Natural killer cell treated with Interleukin-12 subunit alpha and Interleukin-12 subunit beta and Interleukin-15 and Interleukin-18, amount 100 ng/mL, for 72 hours (primary cell): ENCODE measurements at regions not wholly inside any gene's neighbourhood (a gene's known extent, or its start where the extent isn't known, plus 50 kb on each side); places are given as distances from the start of the nearest gene placed in this dataset.
A peak's percentile ranks its signal among the peaks of the same experiment; 100 is the strongest.

ENCODE experiments used
- ATAC-seq, 2 donors: fragments of 150-1000 bp; cut with Tn5 transposase in 1 of 2; sonication (Bioruptor Pico), chemical (Tn5 transposase) in 1 of 2; 2 replicates each; pipeline ENCODE4 v1.10.0; 2021
- DNase-seq: peaks from one replicate; pipeline ENCODE4 v3.0.0; 2022; ENCODE audit warnings: low spot score
- H3K27ac Mint-ChIP-seq, 2 donors: 1 replicate in 1 of 2; 2 replicates in 1 of 2; pipeline ENCODE4 v1.8.0; 2022; ENCODE audit warnings: mixed read lengths in 2 of 2, mild to moderate bottlenecking in 1 of 2, moderate library complexity in 1 of 2
- H3K27me3 Mint-ChIP-seq, 2 donors: 1 replicate in 1 of 2; 2 replicates in 1 of 2; pipeline ENCODE4 v1.8.0; 2022; ENCODE audit warnings: mixed read lengths in 2 of 2
- H3K36me3 Mint-ChIP-seq: one replicate; pipeline ENCODE4 v1.8.0; 2022; ENCODE audit warnings: mixed read lengths
- H3K4me1 Mint-ChIP-seq, 2 donors: 1 replicate in 1 of 2; 2 replicates in 1 of 2; pipeline ENCODE4 v1.8.0; 2022; ENCODE audit warnings: low read depth in 2 of 2, mixed read lengths in 2 of 2, mild to moderate bottlenecking in 1 of 2
- H3K4me3 Mint-ChIP-seq: one replicate; pipeline ENCODE4 v1.8.0; 2022; ENCODE audit warnings: mixed read lengths
- H3K9me3 Mint-ChIP-seq: 2 replicates; pipeline ENCODE4 v1.8.0; 2022; ENCODE audit warnings: mixed read lengths

- H3K4me1 Mint-ChIP-seq: peaks cover 4 to 7% of the 10 kb centered on the region in 2 donors
- ATAC-seq (no peak), DNase-seq (no peak)
- H3K27me3 Mint-ChIP-seq: peaks cover 22 to 29% of the 10 kb centered on the region in 2 donors
- H3K36me3 Mint-ChIP-seq: no peaks in the 10 kb centered on the region
- H3K4me3 Mint-ChIP-seq: no peak overlapping the region
- no peaks in the 10 kb centered on the region for H3K9me3 Mint-ChIP-seq
- no peak overlapping the region for H3K27ac Mint-ChIP-seq
These were observed 187.5 kb upstream of the RPL38 start for GRCh38 chr17:74015990-74016389.

GRCh38 chr17:74016461-74016860 lies 187.0 kb upstream of the RPL38 start:
- Mint-ChIP-seq H3K27me3 (peaks cover 20 to 27% of the 10 kb centered on the region in 2 donors), H3K4me1 (peaks cover 4 to 7% of the 10 kb centered on the region in 2 donors), H3K4me3 (no peak overlapping the region), H3K36me3 (no peaks in the 10 kb centered on the region), H3K9me3 (no peaks in the 10 kb centered on the region), H3K27ac (no peak overlapping the region)
- DNase-seq: no peak
- ATAC-seq: no peak

- Mint-ChIP-seq H3K27ac (no peak overlapping the region), H3K36me3 (no peaks in the 10 kb centered on the region), H3K9me3 (no peaks in the 10 kb centered on the region), H3K27me3 (peaks cover 21 to 23% of the 10 kb centered on the region in 2 donors), H3K4me1 (peaks cover 2 to 7% of the 10 kb centered on the region in 2 donors), H3K4me3 (no peak overlapping the region)
- DNase-seq (no peak), ATAC-seq (peak in 1 of 2 donors; percentile 34)
These were observed 186.0 kb upstream of the RPL38 start for GRCh38 chr17:74017466-74017865.

- Mint-ChIP-seq H3K27ac (no peak overlapping the region), H3K4me1 (peaks cover 0 to 3% of the 10 kb centered on the region in 2 donors), H3K36me3 (no peaks in the 10 kb centered on the region), H3K4me3 (no peak overlapping the region), H3K27me3 (peaks cover 16 to 17% of the 10 kb centered on the region in 2 donors), H3K9me3 (no peaks in the 10 kb centered on the region)
- DNase-seq (no peak), ATAC-seq (no peak)
These were observed 185.4 kb upstream of the RPL38 start for GRCh38 chr17:74018115-74018514.

GRCh38 chr17:74019271-74019670 lies 184.2 kb upstream of the RPL38 start:
- peaks cover 0 to 3% of the 10 kb centered on the region in 2 donors for H3K4me1 Mint-ChIP-seq

GRCh38 chr17:74019860-74020259 lies 183.6 kb upstream of the RPL38 start:
- Mint-ChIP-seq H3K36me3 (no peaks in the 10 kb centered on the region), H3K4me1 (peaks cover 0 to 3% of the 10 kb centered on the region in 2 donors), H3K9me3 (no peaks in the 10 kb centered on the region), H3K4me3 (no peak overlapping the region), H3K27ac (no peak overlapping the region), H3K27me3 (peaks cover 9 to 14% of the 10 kb centered on the region in 2 donors)
- no peak for ATAC-seq
- no peak for DNase-seq

More at GRCh38 chr17:74019271-74019670, 184.2 kb upstream of the RPL38 start:
- Mint-ChIP-seq H3K4me3 (no peak overlapping the region), H3K9me3 (no peaks in the 10 kb centered on the region), H3K27ac (no peak overlapping the region), H3K36me3 (no peaks in the 10 kb centered on the region), H3K27me3 (peaks cover 9 to 12% of the 10 kb centered on the region in 2 donors)
- DNase-seq: no peak
- ATAC-seq: no peak

- no peak overlapping the region for H3K27ac Mint-ChIP-seq
These were observed 183.0 kb upstream of the RPL38 start for GRCh38 chr17:74020522-74020921.

GRCh38 chr17:74024871-74025531 lies 178.5 kb upstream of the RPL38 start:
- Mint-ChIP-seq H3K27ac (no peak overlapping the region), H3K9me3 (no peaks in the 10 kb centered on the region), H3K36me3 (no peaks in the 10 kb centered on the region), H3K4me1 (peaks cover under 1 to 9% of the 10 kb centered on the region in 2 donors), H3K27me3 (peaks cover 7 to 15% of the 10 kb centered on the region in 2 donors), H3K4me3 (no peak overlapping the region)
- DNase-seq (no peak), ATAC-seq (no peak)

More at GRCh38 chr17:74020522-74020921, 183.0 kb upstream of the RPL38 start:
- Mint-ChIP-seq H3K36me3 (no peaks in the 10 kb centered on the region), H3K4me3 (no peak overlapping the region), H3K4me1 (peaks cover 0 to 3% of the 10 kb centered on the region in 2 donors), H3K27me3 (peaks cover 5 to 12% of the 10 kb centered on the region in 2 donors), H3K9me3 (no peaks in the 10 kb centered on the region)
- DNase-seq (no peak), ATAC-seq (no peak)

GRCh38 chr17:74027444-74027843 lies 176.0 kb upstream of the RPL38 start:
- H3K9me3 Mint-ChIP-seq: no peaks in the 10 kb centered on the region
- no peak for ATAC-seq
- no peak overlapping the region for H3K27ac Mint-ChIP-seq
- H3K4me3 Mint-ChIP-seq: no peak overlapping the region
- peaks cover 7 to 15% of the 10 kb centered on the region in 2 donors for H3K27me3 Mint-ChIP-seq
- DNase-seq: no peak
- H3K4me1 Mint-ChIP-seq: peaks cover 0 to 9% of the 10 kb centered on the region in 2 donors
- no peaks in the 10 kb centered on the region for H3K36me3 Mint-ChIP-seq

- H3K27ac Mint-ChIP-seq: no peak overlapping the region
These were observed 174.9 kb upstream of the RPL38 start for GRCh38 chr17:74028354-74029116.

GRCh38 chr17:74031316-74032090 lies 172.0 kb upstream of the RPL38 start:
- DNase-seq: no peak
- Mint-ChIP-seq H3K9me3 (no peaks in the 10 kb centered on the region), H3K27ac (no peak overlapping the region), H3K27me3 (peaks cover 13 to 15% of the 10 kb centered on the region in 2 donors), H3K36me3 (no peaks in the 10 kb centered on the region), H3K4me3 (no peak overlapping the region), H3K4me1 (peaks cover 0 to 9% of the 10 kb centered on the region in 2 donors)
- no peak for ATAC-seq

More at GRCh38 chr17:74028354-74029116, 174.9 kb upstream of the RPL38 start:
- no peaks in the 10 kb centered on the region for H3K36me3 Mint-ChIP-seq
- peaks cover 14 to 15% of the 10 kb centered on the region in 2 donors for H3K27me3 Mint-ChIP-seq
- ATAC-seq: peak; percentile 49 to 76
- peaks cover 0 to 9% of the 10 kb centered on the region in 2 donors for H3K4me1 Mint-ChIP-seq
- no peak overlapping the region for H3K4me3 Mint-ChIP-seq
- no peaks in the 10 kb centered on the region for H3K9me3 Mint-ChIP-seq
- DNase-seq: no peak

GRCh38 chr17:74032222-74032621 lies 171.3 kb upstream of the RPL38 start:
- Mint-ChIP-seq H3K4me1 (peaks cover 0 to 9% of the 10 kb centered on the region in 2 donors), H3K9me3 (no peaks in the 10 kb centered on the region), H3K36me3 (no peaks in the 10 kb centered on the region), H3K27ac (no peak overlapping the region), H3K4me3 (no peak overlapping the region), H3K27me3 (peaks cover 13 to 15% of the 10 kb centered on the region in 2 donors)
- ATAC-seq (no peak), DNase-seq (no peak)

GRCh38 chr17:74037320-74037719 lies 166.2 kb upstream of the RPL38 start:
- no peaks in the 10 kb centered on the region for H3K4me1 Mint-ChIP-seq
- no peak for ATAC-seq
- no peaks in the 10 kb centered on the region for H3K9me3 Mint-ChIP-seq
- H3K27ac Mint-ChIP-seq: no peak overlapping the region
- peaks cover 6 to 15% of the 10 kb centered on the region in 2 donors for H3K27me3 Mint-ChIP-seq
- H3K4me3 Mint-ChIP-seq: no peak overlapping the region
- no peak for DNase-seq
- no peaks in the 10 kb centered on the region for H3K36me3 Mint-ChIP-seq
